Tibial nerve (tissue), 3 donors: ENCODE measurements at regions not wholly inside any gene's neighbourhood (a gene's known extent, or its start where the extent isn't known, plus 50 kb on each side); places are given as distances from the start of the nearest gene placed in this dataset.

Experiments used
- POLR2A ChIP-seq, 2 donors: fragments of 450-650 bp; IDR thresholded peaks; one replicate each; pipeline ENCODE4 v1.6.1; 2017; ENCODE audit warnings: antibody characterized with exemption in 2 of 2, mild to moderate bottlenecking in 2 of 2, moderate library complexity in 2 of 2
- TF ChIP-seq, protein P1 (sequence below), 5 experiments: fragments of 200-600 bp in 3 of 5; fragments of 450-650 bp in 2 of 5; sonication (generic) in 3 of 5; IDR thresholded peaks; one replicate each; pipeline ENCODE4 v1.5.1; 2016 to 2019; ENCODE audit warnings: antibody characterized with exemption in 5 of 5, mild to moderate bottlenecking in 3 of 5, moderate library complexity in 2 of 5

DNA sequence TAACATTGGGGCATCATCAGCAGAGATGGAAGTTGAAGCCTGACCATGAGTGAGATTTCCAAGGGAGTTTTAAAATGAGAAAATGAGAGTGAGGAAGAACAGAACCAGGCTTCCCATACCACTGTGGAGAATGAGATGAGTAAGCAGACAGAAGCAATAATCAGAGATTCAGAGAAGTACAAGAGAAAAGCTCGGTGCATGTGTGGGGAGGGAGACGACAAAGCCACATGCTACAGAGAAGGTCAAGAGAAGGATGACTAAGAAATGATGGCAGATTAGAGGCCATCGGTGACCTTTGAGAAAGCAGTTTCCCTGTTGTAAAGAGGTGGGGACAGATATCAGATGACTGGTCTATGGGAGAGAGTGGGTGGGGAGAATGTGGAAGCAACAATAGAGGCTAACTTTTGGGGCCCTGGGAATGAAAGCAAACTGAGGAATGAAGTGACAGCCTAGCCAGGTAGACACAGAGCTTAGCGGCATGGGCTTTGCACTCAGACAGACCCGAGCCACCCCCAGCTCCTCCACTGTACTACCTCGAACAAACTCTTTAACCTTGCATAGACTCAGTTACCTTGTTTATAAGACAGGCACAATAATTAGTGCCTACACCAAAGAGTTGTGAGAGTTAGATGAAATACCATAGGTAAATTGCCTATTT is 207.7 kb downstream of the PIK3R1 start:
- TF ChIP-seq, protein P1, sequence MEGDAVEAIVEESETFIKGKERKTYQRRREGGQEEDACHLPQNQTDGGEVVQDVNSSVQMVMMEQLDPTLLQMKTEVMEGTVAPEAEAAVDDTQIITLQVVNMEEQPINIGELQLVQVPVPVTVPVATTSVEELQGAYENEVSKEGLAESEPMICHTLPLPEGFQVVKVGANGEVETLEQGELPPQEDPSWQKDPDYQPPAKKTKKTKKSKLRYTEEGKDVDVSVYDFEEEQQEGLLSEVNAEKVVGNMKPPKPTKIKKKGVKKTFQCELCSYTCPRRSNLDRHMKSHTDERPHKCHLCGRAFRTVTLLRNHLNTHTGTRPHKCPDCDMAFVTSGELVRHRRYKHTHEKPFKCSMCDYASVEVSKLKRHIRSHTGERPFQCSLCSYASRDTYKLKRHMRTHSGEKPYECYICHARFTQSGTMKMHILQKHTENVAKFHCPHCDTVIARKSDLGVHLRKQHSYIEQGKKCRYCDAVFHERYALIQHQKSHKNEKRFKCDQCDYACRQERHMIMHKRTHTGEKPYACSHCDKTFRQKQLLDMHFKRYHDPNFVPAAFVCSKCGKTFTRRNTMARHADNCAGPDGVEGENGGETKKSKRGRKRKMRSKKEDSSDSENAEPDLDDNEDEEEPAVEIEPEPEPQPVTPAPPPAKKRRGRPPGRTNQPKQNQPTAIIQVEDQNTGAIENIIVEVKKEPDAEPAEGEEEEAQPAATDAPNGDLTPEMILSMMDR (IDR thresholded peaks at IDR 0.05), result no peak
- TF ChIP-seq POLR2A (IDR thresholded peaks at IDR 0.05), result no peak
